Kidney (tissue), 13 donors: ENCODE measurements at regions not wholly inside any gene's neighbourhood (a gene's known extent, or its start where the extent isn't known, plus 50 kb on each side); places are given as distances from the start of the nearest gene placed in this dataset.

ENCODE experiments used
- DNase-seq, 5 donors: peaks; one replicate each; pipeline ENCODE4 v3.0.0-alpha.2; 2013 to 2020
- FAIRE-seq: peaks from 2 replicates; lab custom pipeline; 2012; peaks lifted over from hg19 to GRCh38; lab: Jason Lieb, UNC
- H3K27ac ChIP-seq, 2 donors: one replicate each; pipeline ENCODE4 v1.7.0; 2013; ENCODE audit warnings: low read depth in 2 of 2, low read length in 2 of 2, inconsistent platforms in 1 of 2
- H3K27me3 ChIP-seq: one replicate; pipeline ENCODE4 v1.7.1; 2013; ENCODE audit warnings: low read length, inconsistent platforms; ENCODE audit not compliant: control insufficient read depth, insufficient read depth
- H3K36me3 ChIP-seq, 3 donors: one replicate each; pipeline versions ENCODE4 v1.7.0 to v1.7.1; 2013; ENCODE audit warnings: low read length in 3 of 3, control low read depth in 1 of 3, inconsistent platforms in 1 of 3; ENCODE audit not compliant: insufficient read depth in 3 of 3, control insufficient read depth in 2 of 3
- H3K4me1 ChIP-seq, 3 donors: one replicate each; pipeline versions ENCODE4 v1.7.0 to v1.7.1; 2013; ENCODE audit warnings: low read length in 3 of 3, inconsistent platforms in 1 of 3, low read depth in 1 of 3; ENCODE audit not compliant: control insufficient read depth in 2 of 3, insufficient read depth in 2 of 3
- H3K4me3 ChIP-seq, 3 donors: one replicate each; pipeline versions ENCODE4 v1.7.0 to v1.8.1; 2013; ENCODE audit warnings: low read length in 3 of 3, control low read depth in 1 of 3, inconsistent platforms in 1 of 3
- H3K9ac ChIP-seq, 3 donors: one replicate each; pipeline versions ENCODE4 v1.7.0 to v1.7.1; 2013; ENCODE audit warnings: low read length in 3 of 3, control low read depth in 1 of 3, inconsistent platforms in 1 of 3
- H3K9me3 ChIP-seq, 3 donors: one replicate each; pipeline versions ENCODE4 v1.7.0 to v1.7.1; 2013; ENCODE audit warnings: low read length in 3 of 3, control low read depth in 1 of 3, inconsistent platforms in 1 of 3; ENCODE audit not compliant: control insufficient read depth in 2 of 3, insufficient read depth in 1 of 3
- CTCF ChIP-seq: IDR thresholded peaks from 3 replicates; pipeline ENCODE4 v1.5.1; 2012; ENCODE audit warnings: mild to moderate bottlenecking, moderate library complexity, borderline replicate concordance; ENCODE audit not compliant: insufficient read depth; ENCODE audit errors: extremely low read depth
- intact Hi-C: fragments of 100-400 bp; cut with DNase I; formaldehyde crosslinking; loops from one replicate; pipeline ENCODE4 v1.11.1; 2022
- donor health status: control.
- donor health status: control.
- donor health status: control.
- donor health status: control.
- donor health status: control.
- donor health status: DM: yes; HTN: yes; CAD: no.
- donor health status: Normal renal cell carcinoma (clear cell type).

GRCh38 chr6:111972745-111973117, 81.2 kb upstream of the CCN6 start:
- H3K4me3 ChIP-seq = no peak overlapping the region
- no peaks in the 10 kb centered on the region for H3K9me3 ChIP-seq
- H3K36me3 ChIP-seq = no peaks in the 10 kb centered on the region
- no peak overlapping the region for H3K9ac ChIP-seq
- H3K27ac ChIP-seq = no peak overlapping the region
- DNase-seq (no peak), FAIRE-seq (no peak)
- H3K4me1 ChIP-seq = no peaks in the 10 kb centered on the region
- TF ChIP-seq CTCF = no peak
- intact Hi-C loops = no loop called here
- no peaks in the 10 kb centered on the region for H3K27me3 ChIP-seq

- Histone ChIP-seq H3K9ac (no peak overlapping the region), H3K4me3 (no peak overlapping the region)
- no peak for FAIRE-seq
These were observed 80.7 kb upstream of the CCN6 start for GRCh38 chr6:111973118-111973761.

GRCh38 chr6:111973927-111974639, 79.8 kb upstream of the CCN6 start:
- Histone ChIP-seq H3K4me1 (no peaks in the 10 kb centered on the region), H3K36me3 (no peaks in the 10 kb centered on the region), H3K9me3 (no peaks in the 10 kb centered on the region), H3K4me3 (no peak overlapping the region), H3K27ac (no peak overlapping the region), H3K27me3 (no peaks in the 10 kb centered on the region), H3K9ac (no peak overlapping the region)
- intact Hi-C loops = no loop called here
- no peak for DNase-seq
- FAIRE-seq = no peak
- no peak for TF ChIP-seq CTCF

More at GRCh38 chr6:111973118-111973761, 80.7 kb upstream of the CCN6 start:
- no peaks in the 10 kb centered on the region for H3K36me3 ChIP-seq
- no peaks in the 10 kb centered on the region for H3K27me3 ChIP-seq
- peak overlapping the region in 1 of 2 donors; percentile 33 for H3K27ac ChIP-seq
- peak in 2 of 5 donors; percentile 59 to 73 for DNase-seq
- no peaks in the 10 kb centered on the region for H3K4me1 ChIP-seq
- no peak for TF ChIP-seq CTCF
- H3K9me3 ChIP-seq = no peaks in the 10 kb centered on the region
- intact Hi-C loops = no loop called here
